ENCODE measurements at regions not wholly inside any gene's neighbourhood (a gene's known extent, or its start where the extent isn't known, plus 50 kb on each side); places are given as distances from the start of the nearest gene placed in this dataset.

DNA sequence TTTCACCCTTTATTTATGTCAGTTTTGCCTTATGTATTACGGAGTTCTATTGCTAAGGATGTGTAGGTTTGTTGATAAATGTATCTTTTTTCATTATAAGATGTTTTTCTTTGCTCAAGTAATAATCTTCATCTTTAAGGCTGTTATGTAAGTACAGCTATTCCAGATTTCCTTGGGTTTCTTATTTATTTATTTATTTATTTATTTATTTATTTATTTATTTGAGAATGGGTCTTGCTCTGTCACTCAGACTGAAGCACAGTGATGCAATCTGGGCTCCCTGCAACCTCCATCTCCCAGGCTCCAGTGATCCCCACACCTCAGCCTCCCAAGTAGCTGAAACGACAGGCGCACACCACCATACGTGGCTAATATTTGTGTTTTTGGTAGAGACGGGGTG lies 617.0 kb downstream of the SLITRK1 start:
- intact Hi-C loops (cut with DNase I) = no loop called here
- TF ChIP-seq, protein P1, sequence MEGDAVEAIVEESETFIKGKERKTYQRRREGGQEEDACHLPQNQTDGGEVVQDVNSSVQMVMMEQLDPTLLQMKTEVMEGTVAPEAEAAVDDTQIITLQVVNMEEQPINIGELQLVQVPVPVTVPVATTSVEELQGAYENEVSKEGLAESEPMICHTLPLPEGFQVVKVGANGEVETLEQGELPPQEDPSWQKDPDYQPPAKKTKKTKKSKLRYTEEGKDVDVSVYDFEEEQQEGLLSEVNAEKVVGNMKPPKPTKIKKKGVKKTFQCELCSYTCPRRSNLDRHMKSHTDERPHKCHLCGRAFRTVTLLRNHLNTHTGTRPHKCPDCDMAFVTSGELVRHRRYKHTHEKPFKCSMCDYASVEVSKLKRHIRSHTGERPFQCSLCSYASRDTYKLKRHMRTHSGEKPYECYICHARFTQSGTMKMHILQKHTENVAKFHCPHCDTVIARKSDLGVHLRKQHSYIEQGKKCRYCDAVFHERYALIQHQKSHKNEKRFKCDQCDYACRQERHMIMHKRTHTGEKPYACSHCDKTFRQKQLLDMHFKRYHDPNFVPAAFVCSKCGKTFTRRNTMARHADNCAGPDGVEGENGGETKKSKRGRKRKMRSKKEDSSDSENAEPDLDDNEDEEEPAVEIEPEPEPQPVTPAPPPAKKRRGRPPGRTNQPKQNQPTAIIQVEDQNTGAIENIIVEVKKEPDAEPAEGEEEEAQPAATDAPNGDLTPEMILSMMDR (IDR thresholded peaks at IDR 0.05) = no peak
- 64 to 80% (median 72%) methylated on average over 5 of the region's 5 CpGs for WGBS, 3 donors

GRCh38 chr13:83248751-83249150 lies 633.5 kb downstream of the SLITRK1 start:
- TF ChIP-seq, protein P1 (IDR thresholded peaks at IDR 0.05) = no peak
- no peaks in the 10 kb centered on the region for H3K27me3 ChIP-seq (ENCODE audit: insufficient read depth in 3 of 3, low read length in 2 of 3)
- no peaks in the 10 kb centered on the region for H3K4me1 ChIP-seq
- intact Hi-C loops (cut with DNase I) = no loop called here
- no peak overlapping the region for H3K27ac ChIP-seq
- ATAC-seq (no peak), DNase-seq (no peak)
- no peaks in the 10 kb centered on the region for H3K9me3 ChIP-seq
- no peaks in the 10 kb centered on the region for H3K36me3 ChIP-seq (ENCODE audit: insufficient read depth in 1 of 2, low read depth in 1 of 2)
- no peak overlapping the region for H3K4me3 ChIP-seq
- 52 to 79% (median 60%) methylated on average over 6 of the region's 6 CpGs for WGBS, 3 donors

More for the DNA sequence above, 617.0 kb downstream of the SLITRK1 start:
- Histone ChIP-seq H3K36me3 (ENCODE audit: insufficient read depth in 1 of 2, low read depth in 1 of 2) (no peaks in the 10 kb centered on the region), H3K27me3 (ENCODE audit: insufficient read depth in 3 of 3, low read length in 2 of 3) (peaks cover 0 to 1% (median 0%) of the 10 kb centered on the region in 3 donors), H3K4me3 (no peak overlapping the region), H3K27ac (no peak overlapping the region), H3K4me1 (no peaks in the 10 kb centered on the region), H3K9me3 (no peaks in the 10 kb centered on the region)
- DNase-seq (no peak), ATAC-seq (no peak)

DNA sequence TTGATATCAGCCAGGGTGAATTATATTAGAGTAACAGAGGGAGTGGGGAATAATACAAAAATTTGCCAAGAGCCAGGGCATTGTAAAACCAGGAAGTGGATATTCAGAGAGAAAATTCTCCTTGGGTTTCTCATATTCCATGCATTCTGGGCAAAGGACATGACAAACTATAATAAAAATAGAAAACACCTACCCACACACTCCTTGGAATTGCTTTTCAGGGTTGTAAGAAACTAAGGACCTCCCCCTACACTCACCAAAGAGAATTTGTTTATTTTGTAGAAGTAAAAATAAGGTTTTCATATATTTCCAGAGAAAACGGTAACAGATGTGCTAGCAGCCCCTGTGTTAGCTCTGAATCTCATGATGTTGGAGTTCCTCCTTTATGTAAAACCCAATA lies 649.6 kb downstream of the SLITRK1 start:
- DNase-seq (no peak), ATAC-seq (no peak)
- intact Hi-C loops (cut with DNase I) = no loop called here
- H3K9me3 ChIP-seq = peaks cover 3% of the 10 kb centered on the region
- H3K27ac ChIP-seq = no peak overlapping the region
- 66 to 79% (median 69%) methylated on average over 1 of the region's 1 CpG for WGBS, 3 donors
- no peak overlapping the region for H3K4me3 ChIP-seq
- H3K36me3 ChIP-seq (ENCODE audit: insufficient read depth in 1 of 2, low read depth in 1 of 2) = no peaks in the 10 kb centered on the region
- TF ChIP-seq, protein P1 (IDR thresholded peaks at IDR 0.05) = no peak
- no peaks in the 10 kb centered on the region for H3K27me3 ChIP-seq (ENCODE audit: insufficient read depth in 3 of 3, low read length in 2 of 3)
- no peaks in the 10 kb centered on the region for H3K4me1 ChIP-seq

GRCh38 chr13:83229574-83230305 lies 652.5 kb downstream of the SLITRK1 start:
- no peak for DNase-seq
- no peak for ATAC-seq
- Histone ChIP-seq H3K4me3 (no peak overlapping the region), H3K27ac (no peak overlapping the region), H3K36me3 (ENCODE audit: insufficient read depth in 1 of 2, low read depth in 1 of 2) (no peaks in the 10 kb centered on the region), H3K27me3 (ENCODE audit: insufficient read depth in 3 of 3, low read length in 2 of 3) (no peaks in the 10 kb centered on the region), H3K9me3 (no peaks in the 10 kb centered on the region), H3K4me1 (no peaks in the 10 kb centered on the region)
- intact Hi-C loops (cut with DNase I) = no loop called here
- TF ChIP-seq, protein P1 (IDR thresholded peaks at IDR 0.05) = no peak
- 36 to 48% (median 42%) methylated on average over 1 of the region's 1 CpG for WGBS, 3 donors

- no peak for ATAC-seq
- intact Hi-C loops (cut with DNase I) = no loop called here
Observed at GRCh38 chr13:83223546-83223945, 658.7 kb downstream of the SLITRK1 start.

More at GRCh38 chr13:83223546-83223945, 658.7 kb downstream of the SLITRK1 start:
- Histone ChIP-seq H3K27me3 (ENCODE audit: insufficient read depth in 3 of 3, low read length in 2 of 3) (no peaks in the 10 kb centered on the region), H3K4me3 (no peak overlapping the region), H3K9me3 (no peaks in the 10 kb centered on the region), H3K4me1 (no peaks in the 10 kb centered on the region), H3K36me3 (ENCODE audit: insufficient read depth in 1 of 2, low read depth in 1 of 2) (no peaks in the 10 kb centered on the region), H3K27ac (no peak overlapping the region)
- TF ChIP-seq, protein P1 (IDR thresholded peaks at IDR 0.05) = no peak
- WGBS, 3 donors = 89 to 93% (median 91%) methylated on average over 1 of the region's 1 CpG
- no peak for DNase-seq
